Liver (tissue), 3 donors: ENCODE measurements at regions not wholly inside any gene's neighbourhood (a gene's known extent, or its start where the extent isn't known, plus 50 kb on each side); places are given as distances from the start of the nearest gene placed in this dataset.

Source experiments
- CTCF ChIP-seq: fragments of 150-350 bp; IDR thresholded peaks from 2 replicates; pipeline ENCODE4 v1.5.1; 2017; ENCODE audit warnings: improper control_type of control experiment, low read depth, low read length; ENCODE audit not compliant: missing input control
- TAF1 ChIP-seq: conservative IDR thresholded peaks from 2 replicates; pipeline ENCODE4 v1.6.1; 2016; ENCODE audit warnings: antibody characterized with exemption, mild to moderate bottlenecking
- YY1 ChIP-seq: IDR thresholded peaks from 2 replicates; pipeline ENCODE4 v1.6.1; 2016; ENCODE audit warnings: antibody characterized with exemption, mild to moderate bottlenecking
- donor health status: healthy.
- donor health status: healthy.

DNA sequence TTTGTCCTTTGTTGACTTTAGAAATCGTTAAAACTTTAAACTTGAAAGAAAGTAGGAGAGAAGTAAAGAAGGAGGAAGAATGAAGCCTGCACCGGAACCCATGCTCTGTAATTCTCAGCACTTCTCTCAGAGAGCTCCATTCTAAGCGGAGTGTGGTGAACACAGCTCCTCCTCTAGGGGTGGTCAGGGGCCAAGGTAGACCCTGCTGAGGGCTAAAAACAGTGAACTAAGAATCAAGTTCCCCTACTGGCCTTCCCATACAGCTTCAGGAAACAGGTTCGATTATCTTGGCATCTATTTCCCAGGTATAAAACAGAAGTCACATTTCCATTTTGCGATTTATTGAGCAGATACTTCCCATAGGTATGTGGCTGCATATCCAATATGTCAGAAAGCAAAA, 92.7 kb upstream of the ASAP2 start:
- TF ChIP-seq YY1 (no peak), CTCF (no peak), TAF1 (no peak)
